WI38 (cell line): ENCODE measurements at regions not wholly inside any gene's neighbourhood (a gene's known extent, or its start where the extent isn't known, plus 50 kb on each side); places are given as distances from the start of the nearest gene placed in this dataset.

Experiments
- H3K4me3 ChIP-seq: 2 replicates; pipeline ENCODE4 v1.5.1; 2011; ENCODE audit warnings: low read depth, mild to moderate bottlenecking, control low read depth, low read length
- CTCF ChIP-seq: IDR thresholded peaks from 2 replicates; pipeline ENCODE4 v1.5.1; 2012; ENCODE audit warnings: low read depth, mild to moderate bottlenecking, control low read depth, low read length

GRCh38 chr5:155772009-155772662 is 554.8 kb upstream of the SGCD start:
- no peak overlapping the region for H3K4me3 ChIP-seq
- no peak for TF ChIP-seq CTCF

GRCh38 chr5:155773680-155774079 is 553.3 kb upstream of the SGCD start:
- no peak for TF ChIP-seq CTCF
- H3K4me3 ChIP-seq = no peak overlapping the region

- no peak for TF ChIP-seq CTCF
Observed at GRCh38 chr5:155780260-155780659, 546.7 kb upstream of the SGCD start.

GRCh38 chr5:155783246-155783645 is 543.7 kb upstream of the SGCD start:
- H3K4me3 ChIP-seq = no peak overlapping the region
- TF ChIP-seq CTCF = no peak

More at GRCh38 chr5:155780260-155780659, 546.7 kb upstream of the SGCD start:
- H3K4me3 ChIP-seq = no peak overlapping the region

GRCh38 chr5:155783791-155784190 is 543.2 kb upstream of the SGCD start:
- TF ChIP-seq CTCF = no peak
- H3K4me3 ChIP-seq = no peak overlapping the region

GRCh38 chr5:155786108-155786507 is 540.9 kb upstream of the SGCD start:
- no peak for TF ChIP-seq CTCF
- H3K4me3 ChIP-seq = no peak overlapping the region

- H3K4me3 ChIP-seq = no peak overlapping the region
- no peak for TF ChIP-seq CTCF
Observed at GRCh38 chr5:155792873-155793272, 534.1 kb upstream of the SGCD start.
